ENCODE measurements at regions not wholly inside any gene's neighbourhood (a gene's known extent, or its start where the extent isn't known, plus 50 kb on each side); places are given as distances from the start of the nearest gene placed in this dataset.

DNA sequence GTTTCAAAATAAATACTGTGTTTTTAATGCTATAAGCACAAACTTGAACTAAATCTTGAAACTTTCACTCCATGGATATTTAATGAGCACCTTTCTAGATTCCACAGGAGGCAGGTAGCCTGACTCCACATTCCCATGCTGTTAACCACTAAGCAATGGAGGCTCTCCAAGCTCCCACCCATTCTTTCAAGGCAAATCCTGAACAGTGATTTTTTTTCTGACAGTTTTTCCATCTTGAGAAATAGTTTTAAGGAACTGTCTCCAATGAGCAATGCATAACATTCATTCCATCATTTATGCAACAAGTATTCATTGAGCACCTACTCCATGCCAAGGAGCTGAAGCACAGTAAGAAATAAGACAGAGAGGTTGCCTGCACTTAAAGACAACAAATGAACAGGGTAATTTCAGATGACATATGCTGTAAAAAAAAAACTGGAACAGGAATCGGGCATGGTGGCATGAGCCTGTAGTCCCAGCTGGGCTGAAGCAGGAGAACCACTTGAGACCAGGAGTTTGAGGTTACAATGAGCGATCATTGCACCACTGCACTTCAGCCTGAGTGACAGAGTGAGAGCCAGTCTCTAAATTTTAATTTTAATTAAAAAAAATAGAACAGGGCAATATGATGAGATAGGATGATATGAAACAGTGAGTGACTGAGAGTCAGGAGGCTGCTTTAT, 102.3 kb upstream of the CPSF6 start:
- DNase-seq (ENCODE audit: low read depth, low spot score), result no peak

DNA sequence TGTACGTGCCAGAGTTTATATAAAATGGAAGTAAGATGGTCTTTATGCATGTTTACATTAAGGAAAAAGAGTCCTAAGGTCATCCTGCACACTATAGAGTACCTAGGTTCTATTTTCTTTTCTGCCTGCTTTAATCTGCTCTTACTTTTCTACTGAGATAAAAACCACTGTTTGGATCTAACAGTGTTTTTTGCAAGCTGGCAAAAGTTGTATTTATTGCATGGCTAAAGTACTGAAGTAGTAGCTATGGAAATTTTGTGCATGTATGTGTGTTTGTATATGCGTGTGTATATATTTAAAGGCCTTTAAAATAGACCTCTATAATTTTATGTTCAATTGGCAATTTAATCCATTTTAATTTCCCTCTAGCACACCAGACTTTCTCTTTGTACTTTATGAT, 98.3 kb upstream of the CPSF6 start:
- no peak for DNase-seq (ENCODE audit: low read depth, low spot score)
- in situ Hi-C loops (cut with HindIII; ENCODE audit: low pct_unique_long_range_greater_than_20kb, low sequenced_read_pairs), result no loop called here

More for the DNA sequence above, 102.3 kb upstream of the CPSF6 start:
- in situ Hi-C loops (cut with HindIII; ENCODE audit: low pct_unique_long_range_greater_than_20kb, low sequenced_read_pairs), result no loop called here

DNA sequence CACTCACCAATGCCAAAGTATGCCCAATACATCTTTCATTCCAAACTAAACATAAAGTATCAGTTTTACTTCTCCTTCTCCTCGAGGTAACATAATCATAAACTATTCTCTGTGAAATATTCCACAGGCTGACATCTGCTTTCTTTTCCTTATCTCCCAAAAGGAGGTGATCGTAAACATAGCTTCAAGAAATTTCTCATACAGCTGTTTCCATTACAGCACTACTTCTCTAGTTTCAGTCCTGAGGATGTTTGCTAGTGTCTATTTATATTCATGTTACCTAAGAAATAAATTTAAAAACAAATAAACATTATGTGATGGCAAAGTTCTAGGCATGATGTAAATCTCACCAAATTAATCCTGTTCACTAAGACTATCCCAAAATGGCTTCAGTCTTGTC, 90.1 kb upstream of the CPSF6 start:
- in situ Hi-C loops (cut with HindIII; ENCODE audit: low pct_unique_long_range_greater_than_20kb, low sequenced_read_pairs), result no loop called here

DNA sequence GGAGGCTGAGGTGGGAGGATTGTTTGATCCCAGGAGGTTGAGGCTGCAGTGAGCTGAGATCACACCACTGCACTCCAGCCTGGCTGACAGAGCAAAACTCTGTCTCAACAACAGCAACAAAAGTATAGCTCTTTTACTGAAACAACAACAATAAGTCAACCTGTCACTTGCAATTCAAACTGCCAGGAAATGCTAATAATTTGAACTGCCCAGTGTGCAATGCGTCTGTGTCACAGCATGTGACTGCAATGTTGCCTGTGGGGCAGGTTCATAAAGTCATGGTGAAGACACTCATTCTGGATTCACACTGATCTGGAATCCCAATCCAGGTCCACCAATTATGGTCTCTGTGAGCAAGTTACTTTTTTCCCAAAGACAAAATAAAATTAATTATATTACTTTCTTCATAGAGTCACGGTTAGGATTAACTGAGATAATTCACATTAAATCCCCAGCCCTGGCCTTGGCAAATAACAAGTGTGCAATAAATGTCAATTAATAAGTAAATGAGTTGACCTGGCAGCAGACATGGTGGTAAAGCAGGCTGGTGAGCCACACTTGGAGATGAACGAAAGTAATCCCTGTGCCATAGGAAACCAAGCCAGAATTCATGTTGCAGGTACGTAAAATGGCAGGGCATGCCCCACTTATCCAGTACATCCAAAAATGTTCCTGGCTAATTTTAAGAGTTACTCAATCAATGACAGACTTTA, 89.1 kb upstream of the CPSF6 start:
- no peak for DNase-seq (ENCODE audit: low read depth, low spot score)
- in situ Hi-C loops (cut with HindIII; ENCODE audit: low pct_unique_long_range_greater_than_20kb, low sequenced_read_pairs), result no loop called here

More for the DNA sequence above, 90.1 kb upstream of the CPSF6 start:
- DNase-seq (ENCODE audit: low read depth, low spot score), result no peak

DNA sequence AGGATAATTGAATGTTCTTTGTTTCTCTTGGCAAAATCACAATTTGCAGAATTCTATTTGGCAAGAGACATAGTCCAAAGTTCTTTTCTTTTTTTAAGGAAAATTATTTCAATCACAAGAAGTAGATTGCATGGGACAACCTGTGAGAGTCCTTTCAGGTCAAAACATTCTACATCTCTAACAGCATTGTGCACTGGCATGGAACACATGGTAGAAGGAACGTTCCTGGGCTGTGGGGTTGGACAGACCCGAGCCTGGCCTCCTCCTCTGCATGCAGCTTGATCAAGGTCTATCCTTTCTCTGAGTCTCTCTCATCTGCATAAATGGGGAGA, 88.6 kb upstream of the CPSF6 start:
- in situ Hi-C loops (cut with HindIII; ENCODE audit: low pct_unique_long_range_greater_than_20kb, low sequenced_read_pairs), result no loop called here

DNA sequence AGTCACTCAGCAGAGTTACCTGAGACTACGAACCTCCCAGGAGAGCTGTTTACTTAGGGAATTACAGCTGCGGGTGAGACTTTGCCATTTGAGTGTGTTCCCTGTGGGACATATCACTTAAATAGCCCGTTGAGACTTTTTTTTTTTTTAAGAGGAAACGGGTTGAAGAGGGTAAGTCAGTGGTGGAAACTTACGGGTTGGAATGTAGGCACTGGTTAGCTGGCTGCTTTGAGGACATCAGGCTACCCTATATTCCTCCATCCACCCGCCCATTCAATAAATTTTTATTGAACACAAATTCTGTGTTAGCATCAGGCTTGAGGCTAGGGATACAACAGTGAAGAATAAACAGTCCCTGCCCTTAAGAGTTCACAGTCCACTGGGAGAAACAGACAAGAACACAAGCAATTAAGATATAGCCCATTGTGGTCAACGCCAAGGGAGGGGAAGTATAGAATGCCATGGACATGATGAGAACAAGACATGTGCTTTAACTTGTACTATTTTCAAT, 88.1 kb upstream of the CPSF6 start:
- in situ Hi-C loops (cut with HindIII; ENCODE audit: low pct_unique_long_range_greater_than_20kb, low sequenced_read_pairs), result no loop called here

More for the DNA sequence above, 88.6 kb upstream of the CPSF6 start:
- no peak for DNase-seq (ENCODE audit: low read depth, low spot score)

DNA sequence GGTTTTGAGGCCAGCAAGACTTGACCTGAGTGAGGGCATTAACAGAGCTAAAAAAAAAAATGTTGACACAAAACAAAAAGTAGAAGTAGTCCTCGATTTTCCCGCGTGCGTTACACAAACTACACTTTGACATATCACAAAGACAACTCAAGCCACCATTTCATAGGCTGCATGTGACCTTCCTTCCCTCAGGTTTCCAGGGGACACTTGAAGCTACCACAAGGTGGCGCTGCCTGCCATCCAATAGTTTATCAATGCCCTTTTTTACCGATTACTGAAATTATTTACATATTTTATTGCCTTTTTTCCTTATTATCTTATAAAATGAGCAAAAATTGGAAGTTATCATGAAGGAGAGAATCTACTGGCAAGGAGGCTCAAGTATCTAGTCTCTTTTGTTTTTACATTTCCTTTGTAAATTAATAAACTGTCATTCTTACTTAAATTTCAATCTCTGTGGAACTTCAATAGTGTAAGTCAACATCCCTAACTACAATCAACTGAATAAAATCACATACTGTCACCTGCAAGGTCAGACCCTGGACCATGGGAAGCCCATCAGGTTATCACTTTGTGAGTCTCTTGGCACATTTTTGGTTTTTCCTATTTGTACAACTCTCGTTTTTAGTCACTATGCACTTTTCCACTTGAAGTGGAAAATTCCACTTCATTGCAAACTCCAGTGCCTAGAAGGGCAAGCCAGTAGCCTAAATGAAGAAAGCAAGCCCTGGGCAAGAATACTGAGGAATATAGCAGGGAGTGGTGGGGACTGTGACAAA, 84.6 kb upstream of the CPSF6 start:
- in situ Hi-C loops (cut with HindIII; ENCODE audit: low pct_unique_long_range_greater_than_20kb, low sequenced_read_pairs), result no loop called here

More for the DNA sequence above, 88.1 kb upstream of the CPSF6 start:
- no peak for DNase-seq (ENCODE audit: low read depth, low spot score)

DNA sequence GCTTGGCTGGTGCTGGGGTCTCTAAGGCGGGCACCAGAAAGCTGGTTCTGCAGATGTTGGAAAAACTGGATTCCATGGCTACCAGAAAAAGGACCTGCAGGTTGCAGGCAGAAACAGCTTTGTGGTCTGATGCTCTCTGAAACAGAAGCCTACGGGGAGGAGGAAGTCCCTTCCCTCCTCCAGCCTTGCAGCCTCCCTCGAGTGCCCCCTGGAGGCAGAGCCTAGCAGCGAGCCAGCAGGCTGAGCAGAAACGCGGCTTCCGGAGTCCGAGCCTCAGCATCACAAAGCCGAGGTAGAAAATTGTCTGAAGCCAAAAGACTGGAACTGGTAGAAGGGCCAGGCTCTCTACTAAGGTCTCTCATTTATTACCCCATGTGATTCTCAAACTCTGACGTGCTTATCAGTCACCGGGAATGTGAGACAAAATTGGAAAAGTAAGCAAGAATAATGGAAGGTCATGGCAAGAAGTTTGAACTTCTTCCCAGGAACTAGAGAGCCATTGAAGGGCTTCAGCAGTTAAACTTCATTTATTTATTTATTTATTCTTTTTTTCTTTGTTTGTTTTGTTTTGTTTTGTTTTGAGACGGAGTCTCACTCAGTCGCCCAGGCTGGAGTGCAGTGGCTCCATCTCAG, 82.2 kb upstream of the CPSF6 start:
- in situ Hi-C loops (cut with HindIII; ENCODE audit: low pct_unique_long_range_greater_than_20kb, low sequenced_read_pairs), result no loop called here
- DNase-seq (ENCODE audit: low read depth, low spot score), result peak; percentile 89

More for the DNA sequence above, 84.6 kb upstream of the CPSF6 start:
- peak; percentile 79 for DNase-seq (ENCODE audit: low read depth, low spot score)

DNA sequence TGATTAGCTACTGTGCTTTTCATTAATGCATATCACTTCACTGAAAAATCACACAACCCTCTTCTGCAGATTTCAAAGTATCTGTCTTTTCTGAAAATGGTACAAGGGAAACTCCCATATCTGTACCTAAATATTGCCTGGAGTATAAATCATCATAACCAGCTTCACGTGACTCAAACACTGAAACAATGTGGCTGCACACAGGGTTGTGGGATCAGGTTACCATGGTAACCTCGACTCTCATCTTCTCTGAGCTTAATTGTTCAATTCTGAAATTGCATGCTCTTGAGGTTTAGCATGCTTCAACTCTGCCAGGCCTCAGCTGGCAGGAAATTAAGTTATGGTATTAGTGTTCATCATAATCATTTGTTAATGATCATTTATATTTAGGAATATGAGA, 77.5 kb upstream of the CPSF6 start:
- peak; percentile 37 for DNase-seq (ENCODE audit: low read depth, low spot score)
- in situ Hi-C loops (cut with HindIII; ENCODE audit: low pct_unique_long_range_greater_than_20kb, low sequenced_read_pairs), result no loop called here

DNA sequence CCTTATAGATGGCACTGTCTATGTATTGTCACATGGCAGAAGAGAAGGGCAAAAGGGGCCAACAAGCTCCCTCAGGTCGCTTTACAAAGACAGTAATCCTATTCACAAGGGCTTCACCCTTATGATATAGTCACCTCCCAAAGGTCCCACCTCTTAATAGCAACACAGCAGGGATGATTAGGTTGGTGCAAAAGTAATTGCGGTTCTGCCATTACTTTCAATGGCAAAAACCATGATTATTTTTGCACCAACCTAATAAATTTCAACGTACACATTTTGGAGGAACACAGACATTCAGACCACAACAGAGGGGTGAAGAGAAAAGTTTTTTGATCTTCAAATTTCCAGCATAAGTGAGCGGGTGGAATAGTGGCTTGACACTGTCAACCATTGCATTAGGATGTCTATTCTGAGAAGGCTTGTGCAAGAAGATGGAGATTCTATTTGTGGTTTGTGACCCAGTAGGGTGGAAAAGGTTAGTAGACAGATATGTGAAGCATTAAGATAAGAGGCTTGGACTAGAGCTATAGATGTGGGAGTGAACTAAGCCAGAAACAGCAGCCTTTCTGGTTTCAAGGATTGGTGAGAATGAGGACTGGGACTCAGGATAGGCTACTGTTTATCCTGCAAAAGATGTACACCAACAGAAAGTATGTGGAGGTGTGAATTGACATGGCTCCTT, 75.5 kb upstream of the CPSF6 start:
- in situ Hi-C loops (cut with HindIII; ENCODE audit: low pct_unique_long_range_greater_than_20kb, low sequenced_read_pairs), result no loop called here
- DNase-seq (ENCODE audit: low read depth, low spot score), result no peak

DNA sequence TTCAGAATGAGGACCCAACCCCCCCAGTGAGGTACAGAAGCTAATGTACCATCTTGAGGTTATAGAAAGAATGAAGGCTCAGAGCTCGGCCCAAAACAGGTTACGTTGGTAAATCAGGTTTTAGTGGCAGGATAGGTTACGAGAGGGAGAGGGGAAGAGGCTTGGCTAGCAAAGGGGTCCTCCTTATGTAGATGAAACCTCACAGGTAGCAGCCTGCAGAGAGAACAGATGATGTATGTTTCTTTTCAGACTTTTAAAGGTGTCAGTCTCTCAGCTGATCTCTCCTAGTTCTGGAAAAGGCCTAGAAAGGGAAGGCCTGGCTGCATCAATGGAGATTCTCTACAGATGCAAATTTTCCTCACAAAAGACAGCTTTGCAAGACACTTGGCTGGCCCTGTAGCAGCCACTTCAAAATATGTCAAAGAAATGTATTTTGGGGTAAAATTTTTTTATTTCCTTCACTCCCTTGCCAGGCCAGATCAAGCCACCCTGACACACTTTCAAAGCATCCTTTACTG, 71.7 kb upstream of the CPSF6 start:
- in situ Hi-C loops (cut with HindIII; ENCODE audit: low pct_unique_long_range_greater_than_20kb, low sequenced_read_pairs), result no loop called here
- DNase-seq (ENCODE audit: low read depth, low spot score), result no peak

DNA sequence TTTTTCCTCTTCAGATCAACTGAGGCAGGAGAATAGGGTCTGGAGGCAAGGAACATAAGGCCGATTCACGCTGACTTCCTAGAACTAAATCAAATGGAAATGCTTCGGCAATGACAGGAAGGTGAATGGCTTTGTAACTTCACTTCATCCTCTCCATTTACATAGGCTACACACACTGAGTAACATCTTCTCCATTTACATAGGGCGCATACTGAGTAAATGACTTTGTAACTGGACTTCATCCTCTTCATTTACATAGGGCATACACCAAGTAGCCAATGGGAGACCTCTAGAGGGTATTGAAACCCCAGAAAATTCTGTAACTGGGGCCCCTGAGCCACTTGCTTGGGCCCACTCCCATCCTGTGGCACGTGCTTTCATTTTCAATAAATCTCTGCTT, 71.0 kb upstream of the CPSF6 start:
- in situ Hi-C loops (cut with HindIII; ENCODE audit: low pct_unique_long_range_greater_than_20kb, low sequenced_read_pairs), result no loop called here
- DNase-seq (ENCODE audit: low read depth, low spot score), result no peak

DNA sequence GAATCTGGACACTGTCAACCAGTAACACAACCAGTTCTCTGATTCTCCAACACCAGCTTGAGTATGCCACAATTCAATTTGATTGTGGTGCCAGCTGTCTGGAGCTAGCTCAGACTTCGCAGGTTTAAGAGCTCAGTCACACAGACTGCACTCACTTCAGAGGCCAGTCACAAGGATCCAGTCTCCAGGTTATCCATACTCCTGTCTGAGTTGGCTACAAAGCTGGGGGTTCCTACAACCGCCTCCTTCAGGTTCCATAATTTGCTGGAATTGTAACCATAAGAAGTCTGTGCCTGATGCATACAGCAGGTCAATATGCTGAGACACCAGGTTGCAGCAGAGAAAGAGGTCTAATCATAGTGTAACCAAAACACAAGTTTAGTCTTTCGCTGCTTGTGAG, 70.5 kb upstream of the CPSF6 start:
- in situ Hi-C loops (cut with HindIII; ENCODE audit: low pct_unique_long_range_greater_than_20kb, low sequenced_read_pairs), result no loop called here
- no peak for DNase-seq (ENCODE audit: low read depth, low spot score)

DNA sequence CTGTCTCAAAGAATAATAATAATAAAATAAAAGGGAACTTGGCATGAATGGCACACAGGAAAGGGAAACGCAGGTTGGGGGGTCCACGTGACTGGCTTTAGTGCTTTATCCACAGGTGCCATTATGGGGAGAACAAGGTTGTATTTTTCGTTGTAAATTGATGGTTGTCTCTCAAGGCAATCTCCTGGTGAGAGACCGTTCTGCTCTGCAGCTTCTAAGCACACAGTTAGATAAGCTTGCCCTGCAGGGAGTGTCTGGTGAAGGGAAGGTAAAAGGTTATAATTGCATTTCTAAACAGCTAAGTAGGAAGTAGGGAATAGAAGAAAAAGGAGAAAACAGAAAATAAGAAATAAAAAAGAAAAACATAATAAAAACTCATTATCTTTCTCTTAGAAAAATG, 69.1 kb upstream of the CPSF6 start:
- no peak for DNase-seq (ENCODE audit: low read depth, low spot score)
- in situ Hi-C loops (cut with HindIII; ENCODE audit: low pct_unique_long_range_greater_than_20kb, low sequenced_read_pairs), result no loop called here

DNA sequence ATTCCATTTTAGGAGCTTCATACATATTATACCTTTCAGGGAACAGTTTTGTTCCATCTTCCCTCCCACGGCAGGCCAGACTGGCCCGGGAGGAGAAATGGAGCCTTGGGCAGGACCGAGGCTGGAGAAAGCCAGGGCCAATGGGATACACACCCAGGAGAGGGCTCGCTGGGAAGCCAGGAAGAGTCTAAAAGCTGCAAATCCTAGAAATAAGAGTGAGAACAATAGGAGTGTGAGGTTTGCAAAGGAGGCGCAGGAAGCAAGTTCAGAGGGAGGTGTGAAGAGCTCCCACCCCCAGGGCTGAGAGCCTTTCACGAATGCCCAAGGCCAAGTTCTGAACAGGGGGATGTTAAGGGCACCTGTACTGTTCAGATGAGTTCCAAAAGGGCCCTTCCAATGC, 67.5 kb upstream of the CPSF6 start:
- DNase-seq (ENCODE audit: low read depth, low spot score), result no peak
- in situ Hi-C loops (cut with HindIII; ENCODE audit: low pct_unique_long_range_greater_than_20kb, low sequenced_read_pairs), result no loop called here

DNA sequence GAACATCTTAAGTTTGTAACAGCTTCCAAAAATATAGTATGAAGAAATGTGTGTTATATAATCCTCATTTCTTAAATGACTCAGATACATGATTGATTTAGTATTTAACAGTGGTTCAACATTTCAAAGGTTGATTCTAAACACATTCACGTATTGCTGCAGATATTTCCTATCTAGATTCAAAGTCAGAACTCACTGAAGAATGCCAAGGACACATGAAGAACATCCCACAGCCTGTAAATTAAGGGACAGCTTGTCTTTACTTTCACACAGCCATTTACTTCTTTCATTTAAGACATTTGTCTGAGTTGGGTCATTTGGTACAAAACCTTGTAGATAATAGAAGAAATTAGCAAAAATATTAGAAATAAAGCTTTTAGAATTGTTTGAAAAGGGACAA, 66.9 kb upstream of the CPSF6 start:
- DNase-seq (ENCODE audit: low read depth, low spot score), result no peak
- in situ Hi-C loops (cut with HindIII; ENCODE audit: low pct_unique_long_range_greater_than_20kb, low sequenced_read_pairs), result no loop called here

DNA sequence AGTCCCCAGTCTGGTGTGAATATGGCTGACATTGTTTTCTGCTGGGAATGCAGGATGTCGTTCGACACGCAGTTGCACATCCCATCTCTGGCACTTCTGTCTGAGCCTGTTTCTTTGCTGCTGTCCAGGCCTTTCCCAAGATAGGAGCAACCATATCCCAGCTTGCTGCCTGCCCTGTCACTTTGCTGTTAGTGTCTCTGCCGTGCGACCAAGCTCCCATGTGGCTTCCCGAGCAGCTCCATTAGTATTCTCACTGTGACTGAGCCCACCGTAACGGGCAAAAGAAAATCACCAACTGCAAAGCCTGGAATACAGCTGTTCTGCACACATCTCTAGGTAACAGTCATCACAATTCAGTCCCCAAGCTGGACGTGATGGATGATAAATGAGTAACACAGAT, 66.0 kb upstream of the CPSF6 start:
- in situ Hi-C loops (cut with HindIII; ENCODE audit: low pct_unique_long_range_greater_than_20kb, low sequenced_read_pairs), result no loop called here
- no peak for DNase-seq (ENCODE audit: low read depth, low spot score)

All from SK-MEL-5 (cell line).